Mucosa of descending colon (tissue), 3 donors: ENCODE measurements at regions not wholly inside any gene's neighbourhood (a gene's known extent, or its start where the extent isn't known, plus 50 kb on each side); places are given as distances from the start of the nearest gene placed in this dataset.
"Not testable (repeated sequence)": the region's sequence is repeated elsewhere in the genome, so short reads cannot be mapped to it uniquely, and the experiment has no call there.

Experiments
- ATAC-seq: fragments of 200-7000 bp; cut with Tn5 transposase; one replicate; pipeline ENCODE4 v1.9.1; 2020; ENCODE audit warnings: mild to moderate bottlenecking, moderate library complexity
- DNase-seq, 3 donors: peaks; one replicate each; pipeline ENCODE4 v3.0.0-alpha.2; 2020
- H3K36me3 ChIP-seq: fragments of 200-600 bp; one replicate; pipeline ENCODE4 v1.8.0; 2021; ENCODE audit warnings: low read depth, mild to moderate bottlenecking
- H3K4me1 ChIP-seq: fragments of 200-600 bp; one replicate; pipeline ENCODE4 v1.8.0; 2021; ENCODE audit warnings: low read depth, mild to moderate bottlenecking
- H3K4me3 ChIP-seq: fragments of 200-600 bp; one replicate; pipeline ENCODE4 v1.8.0; 2021; ENCODE audit warnings: mild to moderate bottlenecking
- H3K9me3 ChIP-seq: fragments of 200-600 bp; one replicate; pipeline ENCODE4 v1.8.0; 2021; ENCODE audit warnings: mild to moderate bottlenecking
- CTCF ChIP-seq: fragments of 200-600 bp; IDR thresholded peaks from one replicate; pipeline ENCODE4 v1.8.0; 2022; ENCODE audit warnings: antibody characterized with exemption, mild to moderate bottlenecking
- intact Hi-C, 2 donors: fragments of 100-400 bp; cut with DNase I in 1 of 2; cut with micrococcal nuclease in 1 of 2; formaldehyde crosslinking; loops; one replicate each; pipeline versions ENCODE4 v1.11.0 to v1.11.1; 2022; cut with DNase I, micrococcal nuclease
- donor health status: DM: no; HTN: no; CAD: no; lungs with moderate emphysema.
- donor health status: DM: no; HTN: no; CAD: no.
- donor health status: DM: no; HTN: yes; CAD: no.

- DNase-seq = no peak
- no peak for TF ChIP-seq CTCF
- ATAC-seq = no peak
- Histone ChIP-seq H3K9me3 (no peaks in the 10 kb centered on the region), H3K36me3 (no peaks in the 10 kb centered on the region), H3K4me3 (no peak overlapping the region), H3K4me1 (no peaks in the 10 kb centered on the region)
- intact Hi-C loops = no loop called here
Observed at GRCh38 chr3:153928851-153929250, 192.3 kb upstream of the ARHGEF26 start.

GRCh38 chr3:153933481-153933880 is 187.7 kb upstream of the ARHGEF26 start:
- intact Hi-C loops, ATAC-seq, H3K9me3 ChIP-seq, H3K4me1 ChIP-seq, H3K4me3 ChIP-seq, DNase-seq, H3K36me3 ChIP-seq: not testable (repeated sequence)

GRCh38 chr3:153944084-153944483 is 177.1 kb upstream of the ARHGEF26 start:
- Histone ChIP-seq H3K4me1 (no peaks in the 10 kb centered on the region), H3K4me3 (no peak overlapping the region), H3K36me3 (no peaks in the 10 kb centered on the region), H3K9me3 (no peaks in the 10 kb centered on the region)
- intact Hi-C loops = no loop called here
- ATAC-seq (no peak), DNase-seq (no peak)
- TF ChIP-seq CTCF = no peak

- intact Hi-C loops = no loop called here
- ATAC-seq (no peak), DNase-seq (no peak)
- Histone ChIP-seq H3K36me3 (no peaks in the 10 kb centered on the region), H3K4me1 (no peaks in the 10 kb centered on the region), H3K4me3 (no peak overlapping the region), H3K9me3 (no peaks in the 10 kb centered on the region)
- TF ChIP-seq CTCF = no peak
Observed at GRCh38 chr3:153951276-153951675, 169.9 kb upstream of the ARHGEF26 start.

- intact Hi-C loops = no loop called here
- no peak for ATAC-seq
- Histone ChIP-seq H3K4me1 (no peaks in the 10 kb centered on the region), H3K4me3 (no peak overlapping the region), H3K9me3 (no peaks in the 10 kb centered on the region), H3K36me3 (no peaks in the 10 kb centered on the region)
- TF ChIP-seq CTCF = no peak
- DNase-seq = no peak
Observed at GRCh38 chr3:153952091-153952490, 169.1 kb upstream of the ARHGEF26 start.

GRCh38 chr3:153956613-153957012 is 164.6 kb upstream of the ARHGEF26 start:
- no peaks in the 10 kb centered on the region for H3K4me1 ChIP-seq
- H3K36me3 ChIP-seq = no peaks in the 10 kb centered on the region
- no peak for TF ChIP-seq CTCF
- no peaks in the 10 kb centered on the region for H3K9me3 ChIP-seq
- ATAC-seq (no peak), DNase-seq (no peak)
- intact Hi-C loops = no loop called here
- no peak overlapping the region for H3K4me3 ChIP-seq
